GM13977 (cell line): ENCODE measurements at regions not wholly inside any gene's neighbourhood (a gene's known extent, or its start where the extent isn't known, plus 50 kb on each side); places are given as distances from the start of the nearest gene placed in this dataset.

Experiments
- DNase-seq: peaks from one replicate; pipeline ENCODE4 v3.0.0; 2012; ENCODE audit warnings: low spot score
- in situ Hi-C: fragments of 300-500 bp; cut with MboI; formaldehyde crosslinking; loops from one replicate; pipeline ENCODE4 v1.12.0; 2022; ENCODE audit warnings: low sequenced_read_pairs, low pct_unique_long_range_greater_than_20kb, mixed read lengths, inconsistent platforms; ENCODE audit not compliant: unreplicated experiment
- TF ChIP-seq, protein P1 (sequence below): IDR thresholded peaks from 2 replicates; pipeline ENCODE4 v1.5.1; 2012; ENCODE audit warnings: mild to moderate bottlenecking, control low read depth; ENCODE audit not compliant: insufficient read depth; ENCODE audit errors: extremely low read depth, missing control alignments

DNA sequence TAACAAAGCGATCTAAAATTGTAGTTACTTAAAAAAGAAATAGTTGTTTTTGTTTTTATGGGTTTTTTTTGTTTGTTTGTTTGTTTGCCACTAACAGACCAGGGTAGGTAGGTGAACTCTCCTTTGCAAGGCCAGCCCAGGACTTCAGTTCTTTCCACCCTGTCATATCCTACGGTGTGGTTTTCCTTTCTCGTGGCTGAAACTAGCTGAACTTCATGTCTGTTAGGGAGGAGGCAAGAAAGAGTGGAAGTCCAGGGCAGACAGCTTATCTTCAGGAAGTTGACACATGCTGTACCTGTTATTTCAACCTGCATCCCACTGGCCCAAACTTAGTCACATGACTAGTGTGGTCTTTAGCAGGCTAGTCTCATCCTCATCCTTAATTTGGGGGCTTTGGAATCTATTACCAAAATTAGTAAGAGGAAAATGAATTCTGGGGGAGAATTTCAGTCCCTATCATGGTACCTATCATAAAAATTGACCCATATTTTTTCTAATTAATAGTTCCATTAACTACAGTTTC is 62.9 kb upstream of the LRRC7 start:
- no peak for DNase-seq
- in situ Hi-C loops, result no loop called here
- TF ChIP-seq, protein P1, sequence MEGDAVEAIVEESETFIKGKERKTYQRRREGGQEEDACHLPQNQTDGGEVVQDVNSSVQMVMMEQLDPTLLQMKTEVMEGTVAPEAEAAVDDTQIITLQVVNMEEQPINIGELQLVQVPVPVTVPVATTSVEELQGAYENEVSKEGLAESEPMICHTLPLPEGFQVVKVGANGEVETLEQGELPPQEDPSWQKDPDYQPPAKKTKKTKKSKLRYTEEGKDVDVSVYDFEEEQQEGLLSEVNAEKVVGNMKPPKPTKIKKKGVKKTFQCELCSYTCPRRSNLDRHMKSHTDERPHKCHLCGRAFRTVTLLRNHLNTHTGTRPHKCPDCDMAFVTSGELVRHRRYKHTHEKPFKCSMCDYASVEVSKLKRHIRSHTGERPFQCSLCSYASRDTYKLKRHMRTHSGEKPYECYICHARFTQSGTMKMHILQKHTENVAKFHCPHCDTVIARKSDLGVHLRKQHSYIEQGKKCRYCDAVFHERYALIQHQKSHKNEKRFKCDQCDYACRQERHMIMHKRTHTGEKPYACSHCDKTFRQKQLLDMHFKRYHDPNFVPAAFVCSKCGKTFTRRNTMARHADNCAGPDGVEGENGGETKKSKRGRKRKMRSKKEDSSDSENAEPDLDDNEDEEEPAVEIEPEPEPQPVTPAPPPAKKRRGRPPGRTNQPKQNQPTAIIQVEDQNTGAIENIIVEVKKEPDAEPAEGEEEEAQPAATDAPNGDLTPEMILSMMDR, result no peak

DNA sequence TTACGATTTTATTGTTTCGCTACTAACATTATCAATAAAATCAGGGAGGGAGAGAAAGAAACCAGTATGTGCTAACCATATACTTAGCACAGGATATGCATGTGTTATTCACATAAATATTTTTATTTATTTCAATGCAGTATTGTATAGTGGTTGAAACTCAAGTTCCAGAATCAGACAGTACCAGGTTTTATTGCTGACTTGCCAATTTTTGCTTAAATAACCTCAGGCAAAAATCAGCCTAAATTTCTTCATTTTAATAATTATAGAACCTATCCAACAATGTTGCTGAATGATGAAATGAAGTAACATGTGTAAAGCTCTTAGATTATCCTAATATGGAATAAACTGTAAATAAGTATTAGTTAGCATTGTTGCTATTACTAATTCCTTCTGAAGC is 61.4 kb upstream of the LRRC7 start:
- in situ Hi-C loops, result no loop called here
- TF ChIP-seq, protein P1, result no peak
- DNase-seq, result no peak

- TF ChIP-seq, protein P1, result no peak
Measured at GRCh38 chr1:69506721-69507120, 61.0 kb upstream of the LRRC7 start.

DNA sequence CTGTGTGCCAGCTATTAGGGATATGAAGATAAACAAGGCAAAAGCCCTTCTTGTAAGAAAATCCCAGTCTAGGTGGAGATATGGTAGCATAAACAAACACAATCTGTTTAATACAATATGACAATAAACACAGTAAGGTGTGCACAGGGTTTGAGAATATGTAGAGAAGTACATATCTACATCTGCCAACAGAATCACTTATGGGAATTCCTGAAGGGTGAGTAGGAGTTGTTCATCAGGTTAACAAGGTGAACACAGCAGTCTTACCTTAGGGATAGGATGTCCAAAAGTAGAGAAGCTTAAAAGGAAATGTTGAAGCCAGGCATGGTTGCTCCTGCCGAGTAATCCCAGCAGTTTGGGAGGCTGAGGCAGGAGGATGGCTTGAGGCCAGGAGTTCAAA is 57.7 kb upstream of the LRRC7 start:
- DNase-seq, result no peak
- in situ Hi-C loops, result no loop called here
- TF ChIP-seq, protein P1, result no peak

More at GRCh38 chr1:69506721-69507120, 61.0 kb upstream of the LRRC7 start:
- in situ Hi-C loops, result no loop called here
- no peak for DNase-seq

DNA sequence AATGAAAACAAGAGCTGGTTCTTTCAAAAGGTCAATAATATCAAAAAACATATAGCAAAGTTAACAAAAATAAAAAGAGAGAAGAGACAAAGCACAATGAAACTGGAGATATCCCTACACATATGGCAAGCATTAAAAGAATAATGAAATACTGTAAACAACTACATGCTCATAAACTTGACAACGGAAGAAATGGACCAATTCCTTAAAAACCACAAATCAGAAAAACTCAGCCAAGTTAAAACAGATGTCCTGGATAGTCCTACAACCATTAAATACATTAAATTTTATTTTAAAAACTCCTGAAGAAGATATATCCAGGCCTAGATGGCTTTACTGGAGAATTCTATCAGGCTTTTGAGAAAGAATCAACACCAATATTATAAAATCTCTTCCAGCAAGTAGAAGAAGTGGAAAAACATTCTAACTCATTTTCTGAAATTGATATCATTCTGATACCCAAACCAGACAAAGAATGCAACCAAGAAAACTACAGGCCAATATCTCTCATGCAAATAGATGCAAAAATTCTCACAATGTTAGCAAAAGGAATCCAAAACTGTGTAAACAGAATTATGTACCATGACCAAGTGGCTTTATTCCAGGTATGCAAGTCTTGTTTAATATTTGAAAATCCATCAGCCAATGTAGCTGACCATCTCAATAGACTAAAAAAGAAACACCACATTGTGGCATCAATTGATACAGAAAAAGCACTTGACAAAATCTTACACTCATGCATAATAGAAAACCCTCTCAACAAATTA is 56.1 kb upstream of the LRRC7 start:
- in situ Hi-C loops, result no loop called here
- TF ChIP-seq, protein P1, result no peak
- no peak for DNase-seq

GRCh38 chr1:69513601-69514000 is 54.1 kb upstream of the LRRC7 start:
- no peak for DNase-seq
- in situ Hi-C loops, result no loop called here
- TF ChIP-seq, protein P1, result no peak
